ENCODE measurements at regions not wholly inside any gene's neighbourhood (a gene's known extent, or its start where the extent isn't known, plus 50 kb on each side); places are given as distances from the start of the nearest gene placed in this dataset.
"Not testable (repeated sequence)": the region's sequence is repeated elsewhere in the genome, so short reads cannot be mapped to it uniquely, and the experiment has no call there.

DNA sequence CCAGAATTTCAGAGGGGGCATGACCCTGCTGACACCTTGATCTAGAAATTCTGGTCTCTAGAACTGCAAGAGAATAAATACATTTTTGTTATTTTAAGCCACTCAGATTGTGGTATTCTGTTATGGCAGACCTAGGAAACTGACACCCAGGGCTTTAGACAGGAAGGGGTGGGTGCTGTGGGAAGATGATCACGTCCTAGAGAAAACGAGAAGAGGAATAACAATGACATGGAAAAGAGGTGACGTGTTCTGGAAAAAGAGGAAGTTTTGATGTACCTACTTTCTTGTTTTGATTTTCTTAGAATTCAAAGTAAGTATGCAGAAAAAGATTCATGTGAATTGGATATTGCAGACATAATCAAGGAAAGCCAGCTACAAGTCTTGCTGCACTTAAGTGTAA, 232.9 kb upstream of the RUNX1 start:
- intact Hi-C loops (cut with micrococcal nuclease) = no loop called here
- TF ChIP-seq, protein P1, sequence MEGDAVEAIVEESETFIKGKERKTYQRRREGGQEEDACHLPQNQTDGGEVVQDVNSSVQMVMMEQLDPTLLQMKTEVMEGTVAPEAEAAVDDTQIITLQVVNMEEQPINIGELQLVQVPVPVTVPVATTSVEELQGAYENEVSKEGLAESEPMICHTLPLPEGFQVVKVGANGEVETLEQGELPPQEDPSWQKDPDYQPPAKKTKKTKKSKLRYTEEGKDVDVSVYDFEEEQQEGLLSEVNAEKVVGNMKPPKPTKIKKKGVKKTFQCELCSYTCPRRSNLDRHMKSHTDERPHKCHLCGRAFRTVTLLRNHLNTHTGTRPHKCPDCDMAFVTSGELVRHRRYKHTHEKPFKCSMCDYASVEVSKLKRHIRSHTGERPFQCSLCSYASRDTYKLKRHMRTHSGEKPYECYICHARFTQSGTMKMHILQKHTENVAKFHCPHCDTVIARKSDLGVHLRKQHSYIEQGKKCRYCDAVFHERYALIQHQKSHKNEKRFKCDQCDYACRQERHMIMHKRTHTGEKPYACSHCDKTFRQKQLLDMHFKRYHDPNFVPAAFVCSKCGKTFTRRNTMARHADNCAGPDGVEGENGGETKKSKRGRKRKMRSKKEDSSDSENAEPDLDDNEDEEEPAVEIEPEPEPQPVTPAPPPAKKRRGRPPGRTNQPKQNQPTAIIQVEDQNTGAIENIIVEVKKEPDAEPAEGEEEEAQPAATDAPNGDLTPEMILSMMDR (IDR thresholded peaks at IDR 0.05; ENCODE audit: borderline replicate concordance) = no peak
- Histone ChIP-seq H3K27ac (replicated peaks) (no peak overlapping the region), H3K36me3 (no peaks in the 10 kb centered on the region), H3K9me3 (replicated peaks) (peaks cover 17% of the 10 kb centered on the region), H3K27me3 (ENCODE audit: low read depth) (no peaks in the 10 kb centered on the region), H3K4me1 (peaks cover 6% of the 10 kb centered on the region), H3K4me3 (no peak overlapping the region)
- no peak for DNase-seq

DNA sequence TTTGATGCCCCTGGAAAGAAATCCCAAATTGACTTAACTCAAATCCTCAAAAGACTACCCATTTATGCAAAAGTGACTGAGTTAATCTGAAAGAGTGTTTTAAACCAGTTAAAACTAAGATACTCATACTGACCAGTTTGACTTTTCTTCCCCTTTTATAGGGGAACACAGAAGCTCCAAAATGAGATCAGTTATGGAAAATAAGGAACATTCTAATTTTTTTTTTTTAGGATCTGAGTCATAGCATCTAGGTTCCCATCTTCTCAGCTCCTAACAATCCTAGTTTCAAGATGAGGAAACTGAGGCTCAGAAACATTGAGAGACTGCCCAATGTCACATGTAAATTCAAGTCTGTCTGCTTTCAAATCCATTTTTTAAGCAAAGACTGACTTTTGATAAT, 231.1 kb upstream of the RUNX1 start:
- Histone ChIP-seq H3K9me3 (replicated peaks) (peaks cover 13% of the 10 kb centered on the region), H3K4me1 (peaks cover 6% of the 10 kb centered on the region), H3K27me3 (ENCODE audit: low read depth) (no peaks in the 10 kb centered on the region), H3K27ac (replicated peaks) (no peak overlapping the region), H3K4me3 (no peak overlapping the region), H3K36me3 (no peaks in the 10 kb centered on the region)
- TF ChIP-seq, protein P1 (IDR thresholded peaks at IDR 0.05; ENCODE audit: borderline replicate concordance) = no peak
- intact Hi-C loops (cut with micrococcal nuclease) = no loop called here
- no peak for DNase-seq

DNA sequence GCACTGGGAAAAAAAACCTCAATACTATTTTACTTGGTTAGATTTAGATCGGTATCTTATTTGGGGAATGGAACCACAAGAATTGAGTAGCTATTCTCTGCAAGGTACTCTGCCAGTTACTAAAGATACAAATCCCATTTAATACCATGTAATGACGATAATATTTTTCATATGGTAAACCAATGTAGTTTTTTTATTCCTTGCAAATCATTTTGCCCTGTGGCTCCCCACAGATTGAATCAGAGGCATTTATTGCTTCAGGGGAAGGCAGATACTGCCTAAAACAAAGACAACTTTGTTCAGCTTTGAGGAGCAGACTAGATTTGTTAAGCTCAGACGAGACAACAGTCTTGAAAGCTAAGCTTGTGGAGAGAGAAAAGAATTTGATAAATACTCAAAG, 226.7 kb upstream of the RUNX1 start:
- intact Hi-C loops (cut with micrococcal nuclease) = no loop called here

DNA sequence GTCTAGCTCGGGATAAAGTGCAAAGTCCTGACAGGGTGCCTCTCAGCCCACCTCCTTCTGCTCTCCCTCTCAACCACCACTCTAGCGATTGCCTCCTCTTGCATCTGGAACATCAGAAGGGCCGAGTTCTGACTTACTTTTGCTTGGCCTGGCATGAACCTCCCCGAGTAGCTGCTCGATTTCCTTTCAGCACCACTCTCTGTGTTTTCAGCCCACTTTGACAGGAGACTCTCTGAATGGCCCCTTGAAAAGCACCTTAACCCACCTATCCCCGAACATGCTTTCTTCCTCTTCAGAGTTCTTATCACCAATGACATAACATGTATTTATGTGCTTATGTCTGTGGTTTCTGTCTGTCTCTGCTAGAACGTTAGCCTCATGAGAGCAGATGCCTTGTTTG, 225.8 kb upstream of the RUNX1 start:
- H3K27me3 ChIP-seq (ENCODE audit: low read depth) = no peaks in the 10 kb centered on the region
- no peak overlapping the region for H3K27ac ChIP-seq (replicated peaks)
- no peaks in the 10 kb centered on the region for H3K36me3 ChIP-seq
- TF ChIP-seq, protein P1 (IDR thresholded peaks at IDR 0.05; ENCODE audit: borderline replicate concordance) = no peak
- peaks cover 13% of the 10 kb centered on the region for H3K9me3 ChIP-seq (replicated peaks)
- DNase-seq = no peak
- H3K4me1 ChIP-seq = no peaks in the 10 kb centered on the region
- H3K4me3 ChIP-seq = no peak overlapping the region
- intact Hi-C loops (cut with micrococcal nuclease) = no loop called here

More for the DNA sequence above, 226.7 kb upstream of the RUNX1 start:
- DNase-seq = no peak
- Histone ChIP-seq H3K36me3 (no peaks in the 10 kb centered on the region), H3K27ac (replicated peaks) (no peak overlapping the region), H3K4me3 (no peak overlapping the region), H3K4me1 (no peaks in the 10 kb centered on the region), H3K27me3 (ENCODE audit: low read depth) (no peaks in the 10 kb centered on the region), H3K9me3 (replicated peaks) (peaks cover 13% of the 10 kb centered on the region)
- TF ChIP-seq, protein P1 (IDR thresholded peaks at IDR 0.05; ENCODE audit: borderline replicate concordance) = no peak

DNA sequence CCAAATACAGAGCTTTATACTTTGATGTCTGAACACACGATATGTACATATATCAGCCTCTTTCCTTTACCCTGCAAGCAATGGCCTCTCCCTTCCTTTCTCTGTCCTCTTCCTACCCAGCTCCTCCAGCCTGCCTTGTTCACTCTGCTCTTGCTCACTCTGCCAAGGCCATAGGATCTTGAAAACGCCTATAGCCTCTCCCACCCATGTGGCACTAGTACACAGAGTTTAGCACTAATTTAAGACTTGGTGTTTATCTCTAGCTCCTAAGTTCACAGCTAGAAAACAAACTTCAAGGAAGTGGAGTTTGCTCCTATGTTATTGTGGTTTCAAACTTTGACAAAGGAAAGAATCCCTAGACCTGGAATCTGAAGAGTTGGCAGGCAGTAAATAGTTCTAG, 225.0 kb upstream of the RUNX1 start:
- TF ChIP-seq, protein P1 (IDR thresholded peaks at IDR 0.05; ENCODE audit: borderline replicate concordance) = no peak
- no peaks in the 10 kb centered on the region for H3K36me3 ChIP-seq
- intact Hi-C loops (cut with micrococcal nuclease) = no loop called here

DNA sequence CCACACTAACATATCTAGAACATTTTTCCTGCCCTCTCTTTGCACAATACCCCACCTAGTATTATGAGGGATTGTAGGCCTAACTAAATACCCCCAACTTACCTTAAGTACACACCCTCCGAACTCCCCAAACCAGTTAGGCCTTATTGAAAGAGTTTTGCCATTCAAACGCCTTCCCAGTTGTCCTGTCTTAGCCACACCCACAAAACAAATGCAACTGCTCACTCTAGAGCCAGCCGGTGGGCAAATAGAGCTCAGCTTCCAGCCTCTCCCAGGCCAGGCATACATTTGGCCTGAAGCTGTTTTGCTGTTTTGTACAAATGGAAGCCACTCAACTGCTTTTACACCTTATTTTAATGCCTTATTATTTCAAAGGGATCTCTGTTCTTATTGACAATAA, 224.2 kb upstream of the RUNX1 start:
- TF ChIP-seq, protein P1 (IDR thresholded peaks at IDR 0.05; ENCODE audit: borderline replicate concordance) = no peak
- no peaks in the 10 kb centered on the region for H3K4me1 ChIP-seq
- no peak overlapping the region for H3K27ac ChIP-seq (replicated peaks)
- no peak for DNase-seq
- H3K27me3 ChIP-seq (ENCODE audit: low read depth) = no peaks in the 10 kb centered on the region
- no peaks in the 10 kb centered on the region for H3K36me3 ChIP-seq
- intact Hi-C loops (cut with micrococcal nuclease) = no loop called here
- no peak overlapping the region for H3K4me3 ChIP-seq
- H3K9me3 ChIP-seq (replicated peaks) = peaks cover 3% of the 10 kb centered on the region

More for the DNA sequence above, 225.0 kb upstream of the RUNX1 start:
- H3K27me3 ChIP-seq (ENCODE audit: low read depth) = no peaks in the 10 kb centered on the region
- no peak overlapping the region for H3K27ac ChIP-seq (replicated peaks)
- no peaks in the 10 kb centered on the region for H3K4me1 ChIP-seq
- no peak for DNase-seq
- no peak overlapping the region for H3K4me3 ChIP-seq
- H3K9me3 ChIP-seq (replicated peaks) = peaks cover 10% of the 10 kb centered on the region

DNA sequence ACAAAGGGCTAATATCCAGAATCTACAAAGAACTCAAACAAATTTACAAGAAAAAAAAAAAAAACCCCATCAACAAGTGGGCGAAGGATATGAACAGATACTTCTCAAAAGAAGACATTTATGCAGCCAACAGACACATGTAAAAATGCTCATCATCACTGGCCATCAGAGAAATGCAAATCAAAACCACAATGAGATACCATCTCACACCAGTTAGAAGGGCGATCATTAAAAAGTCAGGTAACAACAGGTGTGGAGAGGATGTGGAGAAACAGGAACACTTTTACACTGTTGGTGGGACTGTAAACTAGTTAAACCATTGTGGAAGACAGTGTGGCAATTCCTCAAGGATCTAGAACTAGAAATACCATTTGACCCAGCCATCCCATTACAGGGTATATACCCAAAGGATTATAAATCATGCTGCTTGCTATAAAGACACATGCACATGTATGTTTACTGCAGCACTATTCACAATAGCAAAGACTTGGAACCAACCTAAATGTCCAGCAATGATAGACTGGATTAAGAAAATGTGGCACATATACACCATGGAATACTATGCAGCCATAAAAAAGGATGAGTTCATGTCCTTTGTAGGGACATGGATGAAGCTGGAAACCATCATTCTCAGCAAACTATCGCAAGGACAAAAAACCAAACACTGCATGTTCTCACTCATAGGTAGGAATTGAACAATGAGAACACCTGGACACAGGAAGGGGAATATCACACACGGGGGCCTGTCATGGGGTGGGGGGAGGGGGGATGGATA, 222.4 kb upstream of the RUNX1 start:
- H3K4me3 ChIP-seq; H3K9me3 ChIP-seq (replicated peaks); H3K27me3 ChIP-seq (ENCODE audit: low read depth); intact Hi-C loops (cut with micrococcal nuclease); DNase-seq; H3K36me3 ChIP-seq; H3K27ac ChIP-seq (replicated peaks); H3K4me1 ChIP-seq: not testable (repeated sequence)

All from left ventricle myocardium inferior (tissue), 1 donor.